ENCODE measurements at regions not wholly inside any gene's neighbourhood (a gene's known extent, or its start where the extent isn't known, plus 50 kb on each side); places are given as distances from the start of the nearest gene placed in this dataset.
"Not testable (repeated sequence)": the region's sequence is repeated elsewhere in the genome, so short reads cannot be mapped to it uniquely, and the experiment has no call there.

- DNase-seq (ENCODE audit: low read depth, low spot score) (no peak), ATAC-seq (no peak)
- Histone ChIP-seq H3K4me1 (ENCODE audit: control insufficient read depth in 1 of 2, insufficient read depth in 2 of 2, low read length in 2 of 2) (no peaks in the 10 kb centered on the region), H3K4me2 (ENCODE audit: low read length) (no peak overlapping the region), H3K27ac (ENCODE audit: low read depth, low read length) (no peak overlapping the region), H4K20me1 (ENCODE audit: insufficient read depth) (no peaks in the 10 kb centered on the region), H3K79me2 (ENCODE audit: insufficient read depth, low read length) (no peaks in the 10 kb centered on the region), H3K9me3 (ENCODE audit: control insufficient read depth in 1 of 2, insufficient read depth in 1 of 2, low read depth in 1 of 2, low read length in 2 of 2) (no peaks in the 10 kb centered on the region; a peak in 1 of 4 replicates), H2AFZ (ENCODE audit: low read depth, low read length, poor library complexity, severe bottlenecking) (no peak overlapping the region), H3K9me2 (ENCODE audit: insufficient read depth) (no peaks in the 10 kb centered on the region), H3K27me3 (ENCODE audit: insufficient read depth, low read length) (no peaks in the 10 kb centered on the region), H3K4me3 (replicated peaks in 1 of 2; ENCODE audit: low read depth in 1 of 2, low read length in 2 of 2) (no peak overlapping the region), H3K9ac (ENCODE audit: low read length) (no peak overlapping the region), H3K36me3 (ENCODE audit: control insufficient read depth in 1 of 2, insufficient read depth in 2 of 2, low read length in 2 of 2) (no peaks in the 10 kb centered on the region)
- BruUV-seq (replicated peaks), result no TSS peak
- CTCF ChIA-PET, result no interaction called here
- POLR2A ChIA-PET, result no interaction called here
- RAD21 ChIA-PET (ENCODE audit: low non-redundant PET in 1 of 2, low total read pairs in 2 of 2, uncharacterized antibody in 2 of 2, unreplicated experiment in 2 of 2), result no interaction called here
- TF ChIP-seq ZBTB33 (IDR thresholded peaks at IDR 0.05; ENCODE audit: extremely low read depth, insufficient replicate concordance, low read length), result no peak
- no peak for TF ChIP-seq MAX (IDR thresholded peaks at IDR 0.05)
- TF ChIP-seq ZNF274 (IDR thresholded peaks at IDR 0.05; ENCODE audit: low read depth, low read length), result no peak
- TF ChIP-seq CEBPB (IDR thresholded peaks at IDR 0.05; ENCODE audit: low read depth), result no peak
- no peak for TF ChIP-seq TCF7L2 (IDR thresholded peaks at IDR 0.05; ENCODE audit: borderline replicate concordance, extremely low read depth, insufficient read depth, insufficient read length)
- TF ChIP-seq POLR2AphosphoS5 (IDR thresholded peaks at IDR 0.05; ENCODE audit: low read depth, low read length), result no peak
- no peak for TF ChIP-seq FOSL1 (IDR thresholded peaks at IDR 0.05; ENCODE audit: low read depth)
- intact Hi-C loops (cut with micrococcal nuclease), result no loop called here
Measured at GRCh38 chr12:38120438-38120837, 196.1 kb upstream of the ALG10B start.

GRCh38 chr12:38123028-38123427 is 193.5 kb upstream of the ALG10B start:
- H3K4me2 ChIP-seq (ENCODE audit: low read length); CTCF ChIA-PET; intact Hi-C loops (cut with micrococcal nuclease): not testable (repeated sequence)

More at GRCh38 chr12:38123028-38123427, 193.5 kb upstream of the ALG10B start:
- H3K4me1 ChIP-seq (ENCODE audit: control insufficient read depth in 1 of 2, insufficient read depth in 2 of 2, low read length in 2 of 2); H3K9me3 ChIP-seq (ENCODE audit: control insufficient read depth in 1 of 2, insufficient read depth in 1 of 2, low read depth in 1 of 2, low read length in 2 of 2); RAD21 ChIA-PET (ENCODE audit: low non-redundant PET in 1 of 2, low total read pairs in 2 of 2, uncharacterized antibody in 2 of 2, unreplicated experiment in 2 of 2); ATAC-seq; H4K20me1 ChIP-seq (ENCODE audit: insufficient read depth); BruUV-seq (replicated peaks); H3K36me3 ChIP-seq (ENCODE audit: control insufficient read depth in 1 of 2, insufficient read depth in 2 of 2, low read length in 2 of 2); DNase-seq (ENCODE audit: low read depth, low spot score); POLR2A ChIA-PET; H3K27ac ChIP-seq (ENCODE audit: low read depth, low read length); H3K9ac ChIP-seq (ENCODE audit: low read length); H3K27me3 ChIP-seq (ENCODE audit: insufficient read depth, low read length); H3K79me2 ChIP-seq (ENCODE audit: insufficient read depth, low read length); H3K9me2 ChIP-seq (ENCODE audit: insufficient read depth); H3K4me3 ChIP-seq (replicated peaks in 1 of 2; ENCODE audit: low read depth in 1 of 2, low read length in 2 of 2); H2AFZ ChIP-seq (ENCODE audit: low read depth, low read length, poor library complexity, severe bottlenecking): not testable (repeated sequence)
